ENCODE measurements at regions not wholly inside any gene's neighbourhood (a gene's known extent, or its start where the extent isn't known, plus 50 kb on each side); places are given as distances from the start of the nearest gene placed in this dataset.
"Not testable (repeated sequence)": the region's sequence is repeated elsewhere in the genome, so short reads cannot be mapped to it uniquely, and the experiment has no call there.

- no peak for TF ChIP-seq CTCF (IDR thresholded peaks at IDR 0.05; ENCODE audit: low read depth, low read length)
- no peak overlapping the region for H3K4me3 ChIP-seq (replicated peaks in 1 of 2; ENCODE audit: low read depth in 2 of 2, low read length in 2 of 2)
- peak; percentile 26 to 85 for DNase-seq (ENCODE audit: low read depth in 2 of 2)
Observed at GRCh38 chr13:50616101-50616500, 227.4 kb downstream of the DLEU7 start.

GRCh38 chr13:50617134-50617721 is 226.3 kb downstream of the DLEU7 start:
- no peak for TF ChIP-seq CTCF (IDR thresholded peaks at IDR 0.05; ENCODE audit: low read depth, low read length)
- peak; percentile 72 to 80 for DNase-seq (ENCODE audit: low read depth in 2 of 2)

DNA sequence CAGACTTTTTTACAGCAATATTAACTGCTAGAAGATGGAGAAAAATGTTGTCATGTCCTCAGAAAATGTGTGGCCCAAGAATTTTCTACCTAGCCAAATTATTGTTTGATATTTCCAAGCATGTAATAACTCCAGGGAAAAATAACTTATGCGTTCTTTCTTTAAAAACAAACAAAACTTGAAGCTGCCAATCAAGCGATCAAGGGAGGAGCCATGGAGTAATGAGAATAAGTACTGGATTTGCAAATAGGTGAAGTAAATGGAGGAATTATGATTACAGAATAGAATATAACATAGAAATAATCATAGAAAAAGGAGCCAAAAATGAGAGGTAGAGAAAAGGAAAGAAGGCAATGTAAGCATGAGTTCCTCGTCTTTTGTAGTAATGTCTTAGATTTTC is 225.3 kb downstream of the DLEU7 start:
- no peak for DNase-seq (ENCODE audit: low read depth in 2 of 2)
- H3K4me3 ChIP-seq (replicated peaks in 1 of 2; ENCODE audit: low read depth in 2 of 2, low read length in 2 of 2), result no peak overlapping the region
- no peak for TF ChIP-seq CTCF (IDR thresholded peaks at IDR 0.05; ENCODE audit: low read depth, low read length)

More at GRCh38 chr13:50617134-50617721, 226.3 kb downstream of the DLEU7 start:
- H3K4me3 ChIP-seq (replicated peaks in 1 of 2; ENCODE audit: low read depth in 2 of 2, low read length in 2 of 2), result no peak overlapping the region

DNA sequence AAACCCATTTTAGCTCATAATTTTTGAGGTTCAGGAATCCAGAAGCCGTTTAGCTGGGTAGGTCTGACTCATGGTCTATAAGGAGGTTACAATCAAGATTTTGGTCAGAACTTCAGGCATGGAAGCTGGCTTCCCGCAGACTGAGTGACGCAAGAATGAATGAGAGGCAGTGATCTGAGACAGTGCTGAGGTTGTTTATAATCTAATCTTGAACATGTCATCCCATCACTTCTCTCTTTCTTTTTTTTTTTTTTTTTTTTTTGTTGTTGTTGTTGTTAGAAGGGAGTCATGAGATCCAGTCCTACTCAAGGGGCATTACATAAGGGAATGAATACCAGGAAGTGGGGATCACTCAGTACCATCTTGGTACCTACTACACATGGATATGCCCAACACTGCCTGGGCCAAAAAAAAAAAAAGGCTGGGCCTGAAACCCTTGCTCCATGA is 217.4 kb downstream of the DLEU7 start:
- H3K4me3 ChIP-seq (replicated peaks in 1 of 2; ENCODE audit: low read depth in 2 of 2, low read length in 2 of 2), result no peak overlapping the region
- no peak for TF ChIP-seq CTCF (IDR thresholded peaks at IDR 0.05; ENCODE audit: low read depth, low read length)
- peak; percentile 87 to 88 for DNase-seq (ENCODE audit: low read depth in 2 of 2)

DNA sequence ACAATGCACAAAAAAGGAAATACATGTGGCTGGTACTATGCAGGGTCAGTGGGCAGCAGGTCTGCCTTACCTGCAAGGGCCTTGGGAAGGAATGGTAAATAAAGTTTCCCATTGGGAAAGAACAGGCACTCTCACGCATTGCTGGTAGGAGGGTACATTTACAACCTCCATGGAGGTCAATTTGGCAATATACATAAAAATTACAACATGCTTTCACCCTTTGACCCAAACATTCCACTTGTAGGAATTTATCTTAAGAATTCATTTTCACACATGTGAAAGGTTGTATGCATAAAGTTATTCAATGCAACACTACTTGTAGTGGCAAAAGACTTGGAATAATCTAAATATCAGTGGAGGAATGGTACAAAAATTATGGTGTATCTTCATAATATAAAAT is 216.4 kb downstream of the DLEU7 start:
- no peak overlapping the region for H3K4me3 ChIP-seq (replicated peaks in 1 of 2; ENCODE audit: low read depth in 2 of 2, low read length in 2 of 2)
- peak in 1 of 2 donors; percentile 49 for DNase-seq (ENCODE audit: low read depth in 2 of 2)
- TF ChIP-seq CTCF (IDR thresholded peaks at IDR 0.05; ENCODE audit: low read depth, low read length), result no peak

DNA sequence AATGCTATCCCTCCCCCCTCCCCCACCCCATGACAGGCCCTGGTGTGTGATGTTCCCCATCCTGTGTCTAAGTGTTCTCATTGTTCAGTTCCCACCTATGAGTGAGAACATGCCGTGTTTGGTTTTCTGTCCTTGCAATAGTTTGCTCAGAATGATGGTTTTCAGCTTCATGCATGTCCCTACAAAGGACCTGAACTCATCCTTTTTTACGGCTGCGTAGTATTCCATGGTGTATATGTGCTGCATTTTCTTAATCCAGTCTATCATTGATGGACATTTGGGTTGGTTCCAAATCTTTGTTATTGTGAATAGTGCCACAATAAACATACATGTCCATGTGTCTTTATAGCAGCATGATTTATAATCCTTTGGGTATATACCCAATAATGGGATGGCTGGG is 215.0 kb downstream of the DLEU7 start:
- not testable (repeated sequence) for DNase-seq (ENCODE audit: low read depth in 2 of 2); H3K4me3 ChIP-seq (replicated peaks in 1 of 2; ENCODE audit: low read depth in 2 of 2, low read length in 2 of 2)

DNA sequence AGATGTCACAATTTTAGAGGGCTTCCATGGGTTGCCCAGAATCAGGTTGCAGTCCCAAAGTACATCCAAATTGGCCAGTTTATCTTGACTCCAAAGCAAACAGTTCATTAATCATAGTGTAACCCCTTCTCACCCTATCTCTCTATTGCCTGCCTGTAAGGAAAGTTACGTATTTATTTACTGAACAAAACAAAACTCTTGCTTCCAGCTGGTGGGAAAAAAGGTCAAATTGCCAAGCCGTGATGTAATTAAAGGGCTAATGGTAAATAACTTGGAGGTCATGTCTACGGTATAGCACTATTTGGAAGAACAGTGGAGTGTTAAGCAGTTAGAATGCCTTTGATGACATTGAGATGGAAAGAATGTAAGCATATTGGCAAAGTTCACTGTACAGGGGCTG is 214.0 kb downstream of the DLEU7 start:
- peak in 1 of 2 donors; percentile 34 for DNase-seq (ENCODE audit: low read depth in 2 of 2)
- no peak for TF ChIP-seq CTCF (IDR thresholded peaks at IDR 0.05; ENCODE audit: low read depth, low read length)
- H3K4me3 ChIP-seq (replicated peaks in 1 of 2; ENCODE audit: low read depth in 2 of 2, low read length in 2 of 2), result no peak overlapping the region
